HFF-Myc (cell line): ENCODE measurements at regions not wholly inside any gene's neighbourhood (a gene's known extent, or its start where the extent isn't known, plus 50 kb on each side); places are given as distances from the start of the nearest gene placed in this dataset.
"Not testable (repeated sequence)": the region's sequence is repeated elsewhere in the genome, so short reads cannot be mapped to it uniquely, and the experiment has no call there.

Source experiments
- DNase-seq: peaks from one replicate; pipeline ENCODE4 v3.0.0-alpha.2; 2011; ENCODE audit warnings: low read depth; ENCODE audit errors: extremely low read depth
- H3K4me3 ChIP-seq: replicated peaks from 2 replicates; pipeline ENCODE4 v1.5.1; 2011; ENCODE audit warnings: low read depth, mild to moderate bottlenecking, control low read depth, low read length
- TF ChIP-seq, protein P1 (sequence below): IDR thresholded peaks from 2 replicates; pipeline ENCODE4 v1.5.1; 2012; ENCODE audit warnings: mild to moderate bottlenecking, low read depth, low read length, control low read depth; ENCODE audit errors: missing control alignments

GRCh38 chr6:21869085-21869771, 275.7 kb downstream of the SOX4 start:
- TF ChIP-seq, protein P1, sequence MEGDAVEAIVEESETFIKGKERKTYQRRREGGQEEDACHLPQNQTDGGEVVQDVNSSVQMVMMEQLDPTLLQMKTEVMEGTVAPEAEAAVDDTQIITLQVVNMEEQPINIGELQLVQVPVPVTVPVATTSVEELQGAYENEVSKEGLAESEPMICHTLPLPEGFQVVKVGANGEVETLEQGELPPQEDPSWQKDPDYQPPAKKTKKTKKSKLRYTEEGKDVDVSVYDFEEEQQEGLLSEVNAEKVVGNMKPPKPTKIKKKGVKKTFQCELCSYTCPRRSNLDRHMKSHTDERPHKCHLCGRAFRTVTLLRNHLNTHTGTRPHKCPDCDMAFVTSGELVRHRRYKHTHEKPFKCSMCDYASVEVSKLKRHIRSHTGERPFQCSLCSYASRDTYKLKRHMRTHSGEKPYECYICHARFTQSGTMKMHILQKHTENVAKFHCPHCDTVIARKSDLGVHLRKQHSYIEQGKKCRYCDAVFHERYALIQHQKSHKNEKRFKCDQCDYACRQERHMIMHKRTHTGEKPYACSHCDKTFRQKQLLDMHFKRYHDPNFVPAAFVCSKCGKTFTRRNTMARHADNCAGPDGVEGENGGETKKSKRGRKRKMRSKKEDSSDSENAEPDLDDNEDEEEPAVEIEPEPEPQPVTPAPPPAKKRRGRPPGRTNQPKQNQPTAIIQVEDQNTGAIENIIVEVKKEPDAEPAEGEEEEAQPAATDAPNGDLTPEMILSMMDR: no peak
- no peak for DNase-seq
- no peak overlapping the region for H3K4me3 ChIP-seq

DNA sequence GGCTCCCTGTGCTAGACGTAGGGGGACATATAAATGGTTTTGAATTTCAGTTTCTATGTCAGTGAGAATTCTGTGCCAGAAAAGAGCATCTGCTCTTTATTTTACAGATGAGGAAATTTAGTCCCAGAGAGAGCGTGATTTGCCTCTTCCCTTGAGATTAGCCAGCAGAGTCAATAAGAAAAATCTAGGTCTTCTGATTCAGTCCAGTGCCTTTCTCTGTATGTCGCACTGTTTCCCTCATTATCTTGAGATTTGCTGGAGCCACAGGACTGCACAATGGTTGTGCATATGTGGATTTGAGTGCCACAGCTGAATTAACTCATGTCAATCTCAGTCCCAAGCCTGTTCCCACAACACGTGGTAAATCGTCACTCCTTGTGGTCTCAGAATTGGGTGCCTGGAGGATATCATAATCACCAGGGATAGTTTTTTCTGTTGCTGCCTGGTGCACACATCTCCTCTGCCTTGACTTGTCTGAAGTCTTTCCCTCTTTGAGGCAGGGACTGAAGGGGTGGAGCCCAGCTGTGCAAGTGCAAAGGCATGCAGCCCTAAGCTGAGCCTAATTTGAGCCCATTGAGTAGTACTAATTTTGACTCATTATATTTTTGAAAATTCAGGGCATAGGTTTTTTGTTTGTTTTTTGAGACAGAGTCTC, 276.7 kb downstream of the SOX4 start:
- DNase-seq: no peak
- no peak overlapping the region for H3K4me3 ChIP-seq
- TF ChIP-seq, protein P1: no peak

DNA sequence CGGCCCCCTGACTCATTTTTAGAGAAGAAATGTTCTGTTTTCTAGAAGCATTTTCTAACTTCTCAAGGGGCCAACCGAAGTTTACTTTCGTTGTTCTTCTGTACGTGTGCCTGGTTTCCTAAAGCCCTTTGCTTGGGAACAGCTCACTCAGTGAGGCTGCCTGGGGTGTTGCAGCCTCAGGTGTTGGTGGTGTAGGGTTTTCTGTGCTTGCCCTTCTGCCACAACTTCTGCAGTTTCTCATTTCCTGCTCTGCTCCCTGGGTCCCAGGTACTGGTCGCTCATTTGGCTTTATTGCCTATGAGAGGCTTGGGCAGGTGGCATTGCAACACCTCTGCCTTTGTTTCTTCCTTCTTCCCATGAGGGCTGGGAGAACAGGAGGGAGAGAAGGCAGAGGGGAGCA, 278.3 kb downstream of the SOX4 start:
- no peak for DNase-seq
- TF ChIP-seq, protein P1: no peak
- H3K4me3 ChIP-seq: no peak overlapping the region

DNA sequence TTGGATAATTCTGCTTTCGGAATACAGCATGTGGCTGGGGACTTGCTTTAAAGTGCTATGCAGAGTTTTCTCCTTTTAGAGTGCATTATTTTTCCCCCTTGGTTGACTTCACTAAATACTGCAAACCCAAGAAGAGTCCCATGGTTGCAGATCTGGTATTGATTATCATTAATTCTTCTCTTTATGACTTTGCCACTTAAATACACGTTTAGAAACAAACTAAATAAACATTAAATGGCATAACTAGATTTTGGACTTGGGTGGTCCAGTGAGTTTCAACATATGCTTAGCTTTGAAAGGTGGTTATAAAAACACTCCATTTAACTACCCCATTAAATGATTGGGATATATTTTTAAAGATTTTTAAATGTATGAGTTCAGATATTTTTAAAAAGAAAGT, 279.2 kb downstream of the SOX4 start:
- DNase-seq: no peak
- no peak overlapping the region for H3K4me3 ChIP-seq
- TF ChIP-seq, protein P1: no peak

- peak; percentile 88 for DNase-seq
- no peak overlapping the region for H3K4me3 ChIP-seq
- TF ChIP-seq, protein P1: no peak
These were observed 280.0 kb downstream of the SOX4 start for GRCh38 chr6:21873562-21873961.

DNA sequence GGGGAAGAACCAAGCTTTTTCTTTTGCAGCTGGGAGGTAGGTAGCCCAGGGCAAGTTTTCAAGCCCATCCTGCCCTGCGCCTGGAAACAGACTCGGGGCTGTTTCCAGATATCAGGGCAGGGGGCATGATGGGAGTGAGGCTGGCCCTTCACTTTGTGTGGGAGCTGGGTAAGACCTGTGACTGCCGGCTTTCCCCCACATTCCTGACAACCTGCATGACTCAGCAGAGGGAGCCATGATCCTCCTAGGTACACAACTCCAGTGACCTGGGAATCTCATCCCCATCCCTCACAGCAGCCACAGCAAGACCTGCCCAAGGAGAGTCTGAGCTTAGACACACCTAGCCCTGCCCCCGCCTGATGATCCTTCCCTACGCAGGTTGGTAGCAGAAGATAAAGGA, 280.8 kb downstream of the SOX4 start:
- TF ChIP-seq, protein P1: no peak
- no peak for DNase-seq
- H3K4me3 ChIP-seq: no peak overlapping the region

DNA sequence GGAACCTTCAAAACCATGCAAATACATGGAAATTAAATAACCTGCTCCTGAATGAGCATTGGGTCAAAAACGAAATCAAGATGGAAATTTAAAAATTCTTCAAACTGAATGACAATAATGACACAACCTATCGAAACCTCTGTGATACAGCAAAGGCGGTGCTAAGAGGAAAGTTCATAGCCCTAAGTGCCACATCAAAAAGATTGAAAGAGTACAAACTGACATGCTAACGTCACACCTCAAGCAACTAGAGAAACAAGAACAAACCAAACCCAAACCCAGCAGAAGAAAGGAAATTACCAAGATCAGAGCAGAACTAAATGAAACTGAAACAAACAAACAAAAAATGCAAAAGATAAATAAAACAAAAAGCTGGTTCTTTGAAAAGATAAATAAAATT, 283.5 kb downstream of the SOX4 start:
- not testable (repeated sequence) for DNase-seq, H3K4me3 ChIP-seq

DNA sequence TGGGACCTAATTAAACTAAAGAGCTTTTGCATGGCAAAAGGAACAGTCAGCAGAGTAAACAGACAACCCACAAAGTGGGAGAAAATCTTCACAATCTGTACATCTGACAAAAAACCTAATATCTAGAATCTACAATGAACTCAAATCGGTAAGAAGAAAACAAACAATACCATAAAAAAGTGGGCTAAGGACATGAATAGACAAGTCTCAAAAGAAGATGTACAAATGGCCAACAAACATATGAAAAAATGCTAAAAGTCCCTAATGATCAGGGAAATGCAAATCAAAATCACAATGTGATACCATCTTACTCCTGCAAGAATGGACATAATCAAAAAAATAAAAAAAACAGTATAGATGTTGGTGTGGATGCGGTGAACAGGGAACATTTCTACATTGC, 286.7 kb downstream of the SOX4 start:
- DNase-seq, H3K4me3 ChIP-seq: not testable (repeated sequence)
